HG02763 (cell line): ENCODE measurements at regions not wholly inside any gene's neighbourhood (a gene's known extent, or its start where the extent isn't known, plus 50 kb on each side); places are given as distances from the start of the nearest gene placed in this dataset.

ENCODE experiments used
- ATAC-seq: cut with Tn5 transposase; IDR thresholded peaks from one replicate; pipeline ENCODE4 v1.9.1; 2021; ENCODE audit warnings: mild to moderate bottlenecking, moderate library complexity; ENCODE audit not compliant: unreplicated experiment

- no peak for ATAC-seq
Measured at GRCh38 chr19:30209617-30210600, 162.3 kb upstream of the ZNF536 start.

GRCh38 chr19:30212574-30212973 is 159.6 kb upstream of the ZNF536 start:
- no peak for ATAC-seq

GRCh38 chr19:30214651-30215051 is 157.5 kb upstream of the ZNF536 start:
- ATAC-seq: no peak

DNA sequence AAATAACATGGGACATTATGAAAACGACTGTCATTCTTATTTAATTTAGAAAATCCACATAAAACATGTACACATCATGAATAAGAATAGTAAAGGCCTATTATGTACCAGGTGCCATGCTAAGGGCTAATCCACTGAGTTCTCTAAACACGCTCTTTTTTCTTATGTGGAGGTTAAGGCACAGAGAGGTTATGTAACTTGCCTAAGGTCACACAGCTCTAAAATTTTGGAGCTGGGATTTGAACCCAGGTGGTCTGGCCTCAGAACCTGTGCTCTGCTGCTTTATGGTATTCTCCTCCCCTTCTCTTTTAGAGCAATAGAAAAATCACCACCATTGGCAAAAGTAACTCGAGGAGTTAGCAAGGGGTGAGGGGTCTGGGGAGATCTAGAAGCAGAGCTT is 156.9 kb upstream of the ZNF536 start:
- ATAC-seq: no peak

- no peak for ATAC-seq
Measured at GRCh38 chr19:30216453-30216852, 155.7 kb upstream of the ZNF536 start.

GRCh38 chr19:30217461-30217860 is 154.7 kb upstream of the ZNF536 start:
- no peak for ATAC-seq

GRCh38 chr19:30219702-30220101 is 152.5 kb upstream of the ZNF536 start:
- ATAC-seq: no peak

DNA sequence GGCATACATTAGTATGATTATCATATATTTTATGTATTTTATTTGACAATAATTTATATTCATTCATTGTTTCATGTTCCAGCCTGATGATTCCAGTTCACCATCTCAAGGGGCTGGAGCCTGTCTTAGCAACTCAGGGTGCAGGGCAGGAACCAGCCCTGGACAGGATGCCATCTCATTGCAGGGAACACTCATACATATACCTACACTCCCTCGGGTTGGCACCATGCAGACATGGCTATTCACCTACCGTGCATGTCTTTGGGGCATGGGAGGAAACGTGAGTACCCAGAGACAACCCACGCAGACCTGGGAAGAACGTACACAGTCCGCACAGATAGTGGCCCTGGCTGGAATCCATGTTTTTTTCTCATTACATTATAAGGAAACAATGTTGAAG is 151.0 kb upstream of the ZNF536 start:
- no peak for ATAC-seq

- ATAC-seq: no peak
Measured at GRCh38 chr19:30222428-30222873, 149.7 kb upstream of the ZNF536 start.

DNA sequence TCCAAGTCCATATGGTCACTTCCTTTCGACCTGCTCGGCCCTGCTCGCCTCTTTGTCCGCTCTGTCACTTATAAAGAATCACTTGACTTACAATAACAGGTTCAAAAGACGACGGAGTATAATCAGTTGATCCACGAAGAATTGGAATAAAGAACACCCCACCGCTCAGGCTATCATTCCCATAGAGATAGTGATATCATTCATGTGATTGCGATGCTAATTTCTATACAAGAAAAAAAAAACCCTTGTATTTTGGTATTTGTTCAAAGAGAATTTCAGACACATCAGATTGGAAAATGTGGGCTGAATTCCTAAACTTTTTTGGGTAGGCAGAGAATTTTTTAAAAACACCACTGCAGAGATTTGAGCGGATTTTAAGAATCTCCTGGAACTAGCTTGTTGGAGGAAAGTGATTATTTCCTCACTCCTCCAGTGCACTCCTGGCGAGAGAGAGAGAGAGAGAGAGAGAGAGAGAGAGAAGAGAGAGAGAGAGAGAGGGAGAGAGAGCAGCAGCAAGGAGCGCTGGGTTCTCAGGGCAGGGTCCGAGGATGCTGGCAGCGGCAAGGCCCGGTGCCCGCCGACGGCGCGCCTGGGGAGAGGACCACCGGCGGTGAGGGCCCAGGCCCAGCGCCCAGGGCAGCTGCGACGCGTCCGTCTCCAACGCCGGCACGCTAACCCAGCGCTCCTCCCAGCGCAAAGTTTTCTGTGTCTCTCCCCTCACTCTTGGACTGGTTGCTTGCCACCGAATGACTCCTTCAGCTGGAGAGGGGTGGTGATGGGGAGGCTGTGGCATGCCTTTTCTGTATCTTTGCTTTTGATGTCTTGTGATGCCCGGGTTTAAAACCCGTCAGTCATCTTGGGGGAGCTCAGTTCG is 149.0 kb upstream of the ZNF536 start:
- ATAC-seq: no peak

- ATAC-seq: no peak
Measured at GRCh38 chr19:30223866-30224688, 148.1 kb upstream of the ZNF536 start.

- no peak for ATAC-seq
Measured at GRCh38 chr19:30224689-30225606, 147.2 kb upstream of the ZNF536 start.

DNA sequence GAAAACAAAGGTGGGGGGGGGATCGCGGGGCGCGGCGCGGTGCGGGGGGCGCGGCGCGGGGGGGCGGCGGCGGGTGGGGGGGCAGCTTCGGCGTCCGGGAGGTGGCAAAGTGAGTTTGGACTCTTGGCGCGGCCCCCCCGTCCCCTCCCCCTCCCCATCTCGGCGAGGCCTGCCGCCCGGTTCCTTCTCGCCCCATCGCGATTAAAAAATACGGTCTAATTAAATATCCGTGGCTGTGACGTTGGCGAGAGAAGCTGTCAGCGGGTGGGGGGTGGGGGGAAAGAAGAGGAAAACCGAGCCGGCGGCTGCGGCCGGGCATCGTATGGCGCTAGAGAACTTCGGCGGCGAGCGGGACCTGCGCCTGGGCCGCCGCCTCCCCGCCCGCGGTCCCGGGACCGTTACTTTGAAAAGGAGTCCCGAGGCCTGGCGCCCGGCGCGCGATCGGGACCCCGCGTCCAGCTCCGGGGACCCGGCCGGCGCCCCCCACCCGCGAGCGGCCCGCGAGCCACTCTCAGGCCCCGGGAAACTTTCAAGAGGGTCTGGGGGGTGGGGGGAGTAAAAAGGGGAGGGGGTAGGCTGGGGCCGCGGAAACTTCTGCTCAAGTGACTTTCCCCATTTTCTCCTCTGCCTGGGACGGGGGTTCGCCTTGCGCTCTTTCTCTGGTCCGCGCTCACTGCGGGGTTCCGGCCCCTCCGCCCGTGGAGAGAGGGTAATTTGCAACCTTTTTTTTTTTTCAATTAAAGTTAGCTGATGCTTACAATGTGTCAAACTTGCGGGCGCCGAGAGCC is 146.3 kb upstream of the ZNF536 start:
- ATAC-seq: no peak

DNA sequence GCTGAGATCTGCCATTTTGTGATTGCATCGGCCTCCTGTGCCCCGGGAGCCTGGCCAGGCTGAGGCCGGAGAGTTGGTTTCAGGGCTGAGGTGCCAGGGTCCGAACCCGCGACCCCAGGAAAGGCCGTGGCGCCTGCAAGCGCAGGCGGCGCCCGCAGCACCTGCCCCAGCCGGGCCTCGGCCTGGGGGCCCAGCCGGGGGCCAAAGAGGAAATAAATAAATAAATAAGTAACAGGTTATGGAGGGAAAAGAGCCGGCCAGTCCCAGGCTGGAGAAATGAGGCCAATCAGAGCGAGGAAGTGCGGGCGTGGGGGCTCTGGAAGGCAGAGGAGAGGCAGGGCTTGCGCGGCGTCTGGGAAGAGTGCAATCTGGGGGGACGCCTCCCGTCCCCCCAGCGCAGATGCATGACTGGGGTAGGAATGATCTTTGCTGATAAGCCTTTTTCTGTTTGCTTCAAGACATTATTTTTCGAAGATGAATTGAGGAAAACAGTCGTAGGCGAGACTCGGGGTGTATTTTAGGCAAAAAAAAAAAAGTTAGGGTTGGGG is 145.6 kb upstream of the ZNF536 start:
- ATAC-seq: no peak

DNA sequence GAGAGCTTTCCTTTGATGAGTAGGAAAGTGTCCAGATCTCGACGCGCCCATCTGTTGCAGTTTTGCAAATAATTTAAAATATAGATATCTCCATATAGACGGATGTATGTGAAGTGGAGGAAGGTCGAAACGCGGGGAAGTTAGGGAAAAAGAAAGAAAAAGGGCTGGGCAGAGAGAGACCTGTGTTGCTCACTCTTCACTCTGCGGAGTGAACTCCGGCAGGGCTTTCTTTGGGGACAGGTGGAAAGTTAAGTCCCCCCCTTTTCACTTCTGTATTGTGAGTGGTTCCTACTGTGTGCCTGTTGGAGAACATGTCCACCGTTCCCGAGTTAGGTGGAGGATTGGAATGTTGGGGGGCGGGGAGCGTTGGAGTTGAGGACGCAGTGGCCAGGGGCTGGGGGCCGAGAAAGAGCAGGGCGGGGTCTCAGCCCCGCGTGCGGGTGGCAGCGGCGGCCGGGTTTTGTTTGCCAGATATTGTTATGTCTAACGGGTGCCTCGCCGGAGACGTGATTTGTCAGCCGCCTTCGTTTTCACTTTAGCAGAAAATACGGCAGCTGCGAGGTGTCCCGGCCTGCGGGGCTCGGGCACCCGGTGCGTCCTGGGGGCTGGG is 145.1 kb upstream of the ZNF536 start:
- ATAC-seq: no peak

DNA sequence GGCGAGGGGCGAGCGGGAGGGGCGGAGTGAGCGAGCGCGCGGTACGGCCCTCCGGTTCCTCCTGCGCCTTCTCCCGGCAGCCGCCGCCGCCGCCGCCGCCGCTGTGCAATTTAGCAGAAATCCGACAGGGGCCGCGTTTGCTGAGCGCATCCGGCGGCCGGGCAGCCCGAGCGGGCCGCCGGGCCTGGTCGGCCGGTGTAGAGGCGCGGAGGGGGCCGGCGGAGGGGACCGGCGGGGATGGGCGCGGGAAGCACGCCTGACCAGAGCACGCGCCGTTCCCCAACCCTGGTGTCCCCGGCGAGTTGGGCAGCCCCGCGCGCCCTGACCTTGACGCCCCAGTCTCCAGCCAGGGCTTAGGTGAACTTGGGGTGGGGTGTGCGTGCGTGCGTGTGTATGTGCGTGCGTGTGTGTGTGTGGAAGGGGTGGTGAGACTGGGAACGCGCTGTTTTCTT is 144.5 kb upstream of the ZNF536 start:
- no peak for ATAC-seq

DNA sequence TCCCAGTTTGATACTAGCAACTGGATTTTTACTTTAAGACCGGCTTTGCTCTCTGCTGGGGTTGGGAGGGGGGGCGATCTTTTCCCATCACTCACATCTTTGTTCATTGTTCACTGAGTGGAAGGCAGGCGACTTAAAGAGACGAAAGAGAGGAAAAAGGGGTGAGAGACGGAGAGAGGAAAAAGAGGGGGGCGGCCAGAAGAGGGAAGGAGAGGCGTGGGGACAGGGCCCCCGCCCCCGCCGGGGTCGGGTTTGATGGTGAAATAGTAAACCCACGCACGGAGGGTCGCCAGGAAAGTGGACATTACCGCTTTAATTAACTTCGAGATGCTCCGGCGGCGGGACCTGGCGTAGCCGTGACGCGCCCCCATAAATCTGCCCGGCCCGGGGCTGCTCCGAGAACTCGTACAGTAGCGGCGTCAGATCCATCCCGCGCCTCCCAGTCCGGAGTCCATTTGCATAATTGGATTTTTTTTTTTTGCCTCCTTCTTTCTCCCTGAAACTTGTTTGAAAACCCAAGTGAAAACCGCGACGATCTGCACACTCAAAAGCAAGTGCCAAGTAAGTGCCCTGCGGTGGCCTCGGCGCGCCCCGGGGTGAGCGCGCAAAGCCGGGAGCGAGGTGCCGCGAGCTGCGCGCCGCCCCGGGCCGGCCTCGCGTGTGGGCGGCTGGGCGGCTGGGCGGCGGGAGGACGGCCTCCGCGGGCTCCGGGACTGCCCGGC is 143.9 kb upstream of the ZNF536 start:
- ATAC-seq: no peak
